C4-2B (cell line): ENCODE measurements at regions not wholly inside any gene's neighbourhood (a gene's known extent, or its start where the extent isn't known, plus 50 kb on each side); places are given as distances from the start of the nearest gene placed in this dataset.

ENCODE experiments used
- ZFX ChIP-seq: fragments of 450-650 bp; IDR thresholded peaks from 2 replicates; pipeline ENCODE4 v1.6.1; 2017
- TF ChIP-seq, protein P1 (sequence below): fragments of 450-650 bp; conservative IDR thresholded peaks from 2 replicates; pipeline ENCODE4 v1.5.1; 2017; ENCODE audit warnings: mild to moderate bottlenecking

DNA sequence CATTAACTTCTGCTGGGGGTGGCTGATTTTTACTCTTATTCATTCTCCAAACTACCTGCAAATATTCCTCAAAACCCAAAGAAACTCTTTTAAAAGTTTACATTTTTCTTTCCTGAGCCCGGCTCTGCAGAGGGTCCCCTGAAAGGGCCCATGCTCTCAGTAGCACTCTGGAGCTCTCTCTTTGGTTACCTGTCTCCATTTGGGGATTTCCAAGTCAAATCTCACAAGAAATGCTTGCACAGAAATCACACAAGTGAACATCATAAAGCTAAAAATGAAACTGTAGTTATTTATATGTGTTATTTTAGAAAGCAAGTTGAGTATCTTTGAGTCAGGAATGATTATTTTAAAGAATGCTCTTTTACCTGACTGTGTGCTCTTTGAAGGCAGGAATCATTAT, 174.5 kb upstream of the PLXNA2 start:
- TF ChIP-seq, protein P1, sequence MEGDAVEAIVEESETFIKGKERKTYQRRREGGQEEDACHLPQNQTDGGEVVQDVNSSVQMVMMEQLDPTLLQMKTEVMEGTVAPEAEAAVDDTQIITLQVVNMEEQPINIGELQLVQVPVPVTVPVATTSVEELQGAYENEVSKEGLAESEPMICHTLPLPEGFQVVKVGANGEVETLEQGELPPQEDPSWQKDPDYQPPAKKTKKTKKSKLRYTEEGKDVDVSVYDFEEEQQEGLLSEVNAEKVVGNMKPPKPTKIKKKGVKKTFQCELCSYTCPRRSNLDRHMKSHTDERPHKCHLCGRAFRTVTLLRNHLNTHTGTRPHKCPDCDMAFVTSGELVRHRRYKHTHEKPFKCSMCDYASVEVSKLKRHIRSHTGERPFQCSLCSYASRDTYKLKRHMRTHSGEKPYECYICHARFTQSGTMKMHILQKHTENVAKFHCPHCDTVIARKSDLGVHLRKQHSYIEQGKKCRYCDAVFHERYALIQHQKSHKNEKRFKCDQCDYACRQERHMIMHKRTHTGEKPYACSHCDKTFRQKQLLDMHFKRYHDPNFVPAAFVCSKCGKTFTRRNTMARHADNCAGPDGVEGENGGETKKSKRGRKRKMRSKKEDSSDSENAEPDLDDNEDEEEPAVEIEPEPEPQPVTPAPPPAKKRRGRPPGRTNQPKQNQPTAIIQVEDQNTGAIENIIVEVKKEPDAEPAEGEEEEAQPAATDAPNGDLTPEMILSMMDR, result no peak
- TF ChIP-seq ZFX, result no peak
